Testis (tissue), 2 donors: ENCODE measurements at regions not wholly inside any gene's neighbourhood (a gene's known extent, or its start where the extent isn't known, plus 50 kb on each side); places are given as distances from the start of the nearest gene placed in this dataset.

ENCODE experiments used
- DNase-seq: peaks from one replicate; pipeline ENCODE4 v3.0.0-alpha.2; 2019
- H3K27ac ChIP-seq, 2 donors: fragments of 200-600 bp; sonication (generic); one replicate each; pipeline ENCODE4 v1.5.1; 2019
- H3K27me3 ChIP-seq: fragments of 200-600 bp; sonication (generic); one replicate; pipeline ENCODE4 v1.5.1; 2019
- H3K36me3 ChIP-seq: fragments of 200-600 bp; sonication (generic); one replicate; pipeline ENCODE4 v1.5.1; 2017; ENCODE audit warnings: low read depth; ENCODE audit errors: missing control alignments
- H3K4me1 ChIP-seq: fragments of 200-600 bp; sonication (generic); one replicate; pipeline ENCODE4 v1.5.1; 2019
- H3K4me3 ChIP-seq, 2 donors: fragments of 200-600 bp; sonication (generic); one replicate each; pipeline ENCODE4 v1.5.1; 2017 to 2019
- H3K9me3 ChIP-seq: fragments of 200-600 bp; sonication (generic); one replicate; pipeline ENCODE4 v1.5.1; 2017
- CTCF ChIP-seq, 3 experiments: fragments of 450-650 bp in 2 of 3; fragments of 200-600 bp in 1 of 3; sonication (generic) in 1 of 3; IDR thresholded peaks; one replicate each; pipeline ENCODE4 v1.5.1; 2016 to 2019; ENCODE audit warnings: antibody characterized with exemption in 3 of 3, mild to moderate bottlenecking in 2 of 3, moderate library complexity in 1 of 3
- POLR2A ChIP-seq: fragments of 450-650 bp; IDR thresholded peaks from one replicate; pipeline ENCODE4 v1.6.1; 2017; ENCODE audit warnings: antibody characterized with exemption, mild to moderate bottlenecking, moderate library complexity
- WGBS, 2 donors: methylation state at CpG; one replicate each; pipeline ENCODE4 v1.1.5; 2018; 5-methylcytosine and 5-hydroxymethylcytosine counted together
- intact Hi-C: fragments of 100-400 bp; cut with DNase I; formaldehyde crosslinking; loops from one replicate; pipeline ENCODE4 v1.15.1; 2023; ENCODE audit warnings: low total_unique reads

- Histone ChIP-seq H3K27ac (no peak overlapping the region), H3K9me3 (no peaks in the 10 kb centered on the region), H3K4me3 (no peak overlapping the region), H3K4me1 (no peaks in the 10 kb centered on the region), H3K36me3 (no peaks in the 10 kb centered on the region), H3K27me3 (no peaks in the 10 kb centered on the region)
- WGBS, 2 donors, result 85 to 86% methylated on average over 2 of the region's 2 CpGs
- no peak for DNase-seq
- intact Hi-C loops, result no loop called here
- TF ChIP-seq POLR2A, result no peak
- peak in 1 of 3 experiments; percentile 19 for TF ChIP-seq CTCF (IDR thresholded peaks at IDR 0.05)
Observed at GRCh38 chr17:71959154-71959553, 161.7 kb upstream of the SOX9 start.

DNA sequence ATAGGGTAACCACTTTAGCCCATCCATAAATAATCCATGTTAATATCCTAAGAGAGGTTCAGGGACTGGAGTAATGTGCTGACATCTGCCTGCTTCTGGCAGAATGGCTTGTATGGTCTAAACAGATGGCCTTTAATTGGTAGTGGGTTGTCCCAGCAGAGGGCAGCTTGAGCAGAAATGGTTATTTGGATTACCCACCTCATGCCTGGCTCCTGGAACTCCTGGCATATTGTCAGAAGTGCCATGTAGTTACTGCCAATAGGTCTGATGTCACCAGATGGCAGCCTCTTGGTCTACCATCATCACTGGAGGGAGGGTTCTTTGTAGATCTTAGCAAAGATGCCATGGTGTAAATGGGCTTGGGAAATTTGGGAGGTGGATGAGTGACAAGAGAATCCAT, 157.5 kb upstream of the SOX9 start:
- H3K4me1 ChIP-seq, result no peaks in the 10 kb centered on the region
- intact Hi-C loops, result no loop called here
- DNase-seq, result no peak
- H3K27ac ChIP-seq, result no peak overlapping the region
- no peaks in the 10 kb centered on the region for H3K36me3 ChIP-seq
- TF ChIP-seq POLR2A (no peak), CTCF (IDR thresholded peaks at IDR 0.05) (no peak)
- no peak overlapping the region for H3K4me3 ChIP-seq
- H3K9me3 ChIP-seq, result no peaks in the 10 kb centered on the region
- no peaks in the 10 kb centered on the region for H3K27me3 ChIP-seq

GRCh38 chr17:71963791-71964190, 157.0 kb upstream of the SOX9 start:
- WGBS, 2 donors, result 81% methylated on average over 4 of the region's 4 CpGs
- H3K36me3 ChIP-seq, result no peaks in the 10 kb centered on the region
- no peak overlapping the region for H3K27ac ChIP-seq
- no peaks in the 10 kb centered on the region for H3K4me1 ChIP-seq
- H3K4me3 ChIP-seq, result no peak overlapping the region
- H3K9me3 ChIP-seq, result no peaks in the 10 kb centered on the region
- no peak for TF ChIP-seq CTCF (IDR thresholded peaks at IDR 0.05)
- no peak for TF ChIP-seq POLR2A
- DNase-seq, result no peak
- no peaks in the 10 kb centered on the region for H3K27me3 ChIP-seq
- intact Hi-C loops, result no loop called here

DNA sequence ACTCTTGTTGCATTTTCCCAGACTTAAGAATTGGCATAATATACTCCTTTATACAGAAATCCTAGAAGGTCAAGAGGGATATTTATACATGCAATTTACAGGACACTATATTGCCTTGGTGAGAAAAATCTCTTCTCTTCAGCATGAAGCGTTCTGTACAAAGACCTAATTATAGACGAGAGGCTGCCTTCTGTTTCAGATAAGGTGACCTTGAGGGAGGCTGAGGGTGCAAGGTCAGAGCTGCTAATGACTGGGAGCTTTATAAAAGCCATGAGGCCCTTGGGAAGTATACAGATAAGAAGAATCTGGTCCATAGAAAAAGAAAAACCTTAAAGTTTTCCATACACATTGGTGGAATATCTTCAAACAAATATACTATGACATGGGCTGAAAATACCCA, 156.3 kb upstream of the SOX9 start:
- intact Hi-C loops, result no loop called here
- Histone ChIP-seq H3K4me1 (no peaks in the 10 kb centered on the region), H3K4me3 (no peak overlapping the region), H3K27ac (no peak overlapping the region), H3K36me3 (no peaks in the 10 kb centered on the region), H3K27me3 (no peaks in the 10 kb centered on the region), H3K9me3 (no peaks in the 10 kb centered on the region)
- TF ChIP-seq CTCF (IDR thresholded peaks at IDR 0.05), result no peak
- TF ChIP-seq POLR2A, result no peak
- 28 to 34% methylated on average over 2 of the region's 2 CpGs for whole genome bisulfite sequencing, 2 donors
- DNase-seq, result peak; percentile 30

DNA sequence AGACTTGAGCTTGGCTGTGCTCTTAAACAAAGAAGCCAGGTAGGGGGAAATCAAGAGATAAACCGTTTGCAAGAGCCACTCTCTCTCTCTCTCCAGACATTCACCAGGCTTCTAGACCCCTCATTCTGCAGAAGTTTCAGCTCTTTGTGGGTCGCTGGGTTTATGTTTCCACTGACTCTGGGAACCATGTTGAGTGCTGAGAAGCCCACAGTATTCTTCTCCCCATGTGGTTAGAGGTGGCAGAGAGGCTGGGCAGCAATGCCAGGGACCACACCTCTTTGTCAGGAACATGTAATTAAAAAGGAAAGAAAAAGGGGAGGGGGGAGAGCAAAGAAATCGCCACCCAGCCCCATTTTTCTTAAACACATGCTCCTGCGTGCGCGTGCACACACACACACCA, 154.8 kb upstream of the SOX9 start:
- intact Hi-C loops, result no loop called here
- H3K27ac ChIP-seq, result no peak overlapping the region
- no peak overlapping the region for H3K4me3 ChIP-seq
- DNase-seq, result no peak
- TF ChIP-seq CTCF (IDR thresholded peaks at IDR 0.05) (no peak), POLR2A (no peak)
- no peaks in the 10 kb centered on the region for H3K27me3 ChIP-seq
- H3K9me3 ChIP-seq, result no peaks in the 10 kb centered on the region
- no peaks in the 10 kb centered on the region for H3K36me3 ChIP-seq
- WGBS, 2 donors, result 79 to 80% methylated on average over 6 of the region's 6 CpGs
- H3K4me1 ChIP-seq, result no peaks in the 10 kb centered on the region
